Hematopoietic multipotent progenitor cell treated with erythropoietin and hydrocortisone succinate and interleukin-3 and kit ligand, for 17 days (in vitro differentiated cells): ENCODE measurements at regions not wholly inside any gene's neighbourhood (a gene's known extent, or its start where the extent isn't known, plus 50 kb on each side); places are given as distances from the start of the nearest gene placed in this dataset.

Experiments
- DNase-seq: peaks from one replicate; pipeline ENCODE4 v3.0.0-alpha.2; 2015; ENCODE audit warnings: low spot score

GRCh38 chr13:34886121-34886875 is 55.8 kb upstream of the NBEA start:
- DNase-seq: no peak

- DNase-seq: no peak
These were observed 55.1 kb upstream of the NBEA start for GRCh38 chr13:34886987-34887386.
